Hematopoietic multipotent progenitor cell treated with erythropoietin and hydrocortisone succinate and interleukin-3 and kit ligand, for 8 days (in vitro differentiated cells): ENCODE measurements at regions not wholly inside any gene's neighbourhood (a gene's known extent, or its start where the extent isn't known, plus 50 kb on each side); places are given as distances from the start of the nearest gene placed in this dataset.

Source experiments
- DNase-seq: peaks from one replicate; pipeline ENCODE4 v3.0.0-alpha.2; 2015

DNA sequence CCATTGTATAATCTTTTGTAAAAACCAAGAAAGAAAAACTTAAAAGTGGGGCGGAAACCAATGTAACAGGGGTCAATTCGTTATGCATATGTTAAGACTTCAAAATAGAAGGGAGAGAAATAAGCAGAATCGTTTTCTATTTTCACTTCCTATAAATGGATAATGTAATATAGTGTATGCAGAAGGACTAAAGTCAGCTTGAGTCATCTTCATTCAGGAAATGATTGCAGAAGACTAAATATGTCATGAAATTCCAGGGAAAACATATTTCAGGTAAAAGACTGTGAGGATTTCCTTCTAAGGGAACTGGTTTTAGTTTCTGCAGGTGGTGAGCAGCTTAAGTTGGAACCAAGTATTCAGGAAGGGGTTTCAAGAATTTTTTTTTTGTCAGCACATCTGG is 753.3 kb downstream of the IRX1 start:
- no peak for DNase-seq

DNA sequence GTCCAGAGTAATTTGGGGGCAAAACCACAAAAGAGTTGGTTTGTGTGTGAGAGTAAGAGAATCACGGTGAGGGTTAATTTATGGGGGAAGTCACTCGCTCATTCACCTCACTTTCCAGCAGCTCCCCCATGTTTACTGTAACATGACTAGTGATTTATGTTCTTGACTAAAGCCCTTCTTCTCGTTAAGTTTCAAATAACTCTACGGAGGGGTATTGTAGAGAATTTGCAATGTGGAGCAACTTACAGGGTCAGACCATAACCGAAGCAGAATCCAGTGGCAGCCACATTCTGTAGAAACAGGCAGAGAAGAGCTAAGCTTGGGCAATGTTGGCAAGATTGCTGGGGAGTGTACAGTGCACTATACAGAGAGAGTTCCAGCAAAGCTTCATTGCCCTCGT is 760.6 kb downstream of the IRX1 start:
- no peak for DNase-seq

DNA sequence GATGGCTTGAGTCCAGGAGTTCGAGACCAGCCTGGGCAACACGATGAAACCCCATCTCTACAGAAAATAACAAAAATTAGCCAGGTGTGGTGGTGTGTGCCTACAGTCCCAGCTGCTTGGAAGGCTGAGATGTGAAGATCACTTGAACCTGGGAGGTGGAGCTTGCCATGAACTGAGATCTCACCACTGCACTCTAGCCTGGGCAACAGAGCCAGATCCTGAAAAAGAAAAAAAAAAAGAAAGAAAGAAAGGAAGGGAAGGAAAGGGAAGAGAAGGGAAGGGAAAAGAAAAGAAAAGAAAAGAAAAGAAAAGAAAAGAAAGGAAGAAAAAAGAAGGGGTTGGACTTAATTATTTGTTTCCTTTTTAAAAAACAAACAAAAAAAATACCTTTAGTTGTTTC is 764.2 kb downstream of the IRX1 start:
- no peak for DNase-seq

DNA sequence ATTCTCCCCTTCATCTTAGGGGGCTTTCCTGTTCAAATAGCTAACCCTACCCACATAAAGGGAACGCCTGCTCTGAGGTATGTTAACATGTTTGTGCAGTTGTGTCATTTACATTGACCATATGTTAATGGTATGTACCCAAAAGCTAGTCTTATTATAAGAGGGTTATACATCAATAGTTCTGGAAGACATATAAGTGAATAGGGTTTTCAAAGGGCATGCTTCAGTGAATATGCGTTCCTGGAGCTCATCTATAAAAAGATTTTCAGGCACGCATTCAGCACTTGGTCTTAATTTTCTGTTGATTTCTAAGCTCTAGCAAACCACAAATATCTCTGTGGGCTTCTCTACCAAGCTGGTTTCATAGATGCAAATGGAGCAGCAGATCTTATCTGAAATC is 766.1 kb downstream of the IRX1 start:
- no peak for DNase-seq

DNA sequence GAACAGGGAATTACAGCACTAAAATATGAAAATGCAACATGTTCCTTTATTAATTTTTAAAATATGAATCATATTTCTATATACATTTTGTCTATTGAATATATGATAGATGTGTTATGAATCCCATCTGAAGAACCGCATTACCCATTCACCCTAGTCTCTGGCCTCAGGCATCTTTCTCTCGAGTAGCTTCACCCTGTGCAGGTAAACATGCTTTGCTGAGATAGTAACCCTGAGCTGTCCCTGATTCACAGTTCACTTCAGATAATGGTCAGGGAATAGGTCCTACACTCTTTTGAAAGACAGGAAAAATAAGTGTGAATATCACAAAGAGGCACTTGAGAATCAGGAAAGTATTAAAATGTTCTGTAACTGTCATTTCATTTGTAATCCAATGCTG is 766.8 kb downstream of the IRX1 start:
- DNase-seq, result no peak

DNA sequence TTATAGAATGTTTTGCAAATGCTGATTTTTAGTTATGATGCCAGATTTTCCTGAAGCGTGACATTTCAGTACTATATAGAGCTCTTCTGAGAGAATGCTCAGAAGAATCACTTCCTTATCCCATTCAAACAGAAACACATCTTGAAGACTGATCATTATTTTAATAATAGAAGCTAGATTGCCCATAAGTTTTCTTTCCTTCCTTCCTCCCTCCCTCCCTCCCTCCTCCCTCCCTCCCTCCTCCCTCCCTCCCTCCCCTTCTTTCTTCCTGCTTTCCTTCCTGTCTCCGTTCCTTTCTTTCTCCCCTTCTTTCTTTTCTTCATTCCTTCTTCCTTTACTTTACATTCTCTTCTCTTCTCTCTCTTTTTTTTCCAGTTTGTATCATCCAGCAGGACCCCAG is 767.4 kb downstream of the IRX1 start:
- no peak for DNase-seq

DNA sequence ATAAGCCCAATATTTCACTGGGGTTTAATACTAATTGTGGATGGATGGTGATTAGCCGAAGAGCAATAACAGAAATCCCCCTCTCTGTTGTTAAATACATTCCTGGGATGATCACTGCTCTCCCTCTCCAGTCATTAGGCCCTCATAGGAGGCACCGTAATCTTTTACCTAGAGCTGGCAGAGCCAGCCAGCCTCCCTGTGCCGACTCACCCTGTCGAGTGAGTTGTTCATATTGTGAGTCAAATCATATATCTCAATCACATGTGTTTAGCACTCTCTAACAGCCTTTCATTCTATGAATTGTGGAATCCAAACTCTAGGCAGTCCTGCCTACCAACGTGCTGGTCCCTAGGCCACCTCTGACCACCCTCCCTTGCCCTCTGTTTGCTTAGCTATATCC is 771.0 kb downstream of the IRX1 start:
- no peak for DNase-seq

DNA sequence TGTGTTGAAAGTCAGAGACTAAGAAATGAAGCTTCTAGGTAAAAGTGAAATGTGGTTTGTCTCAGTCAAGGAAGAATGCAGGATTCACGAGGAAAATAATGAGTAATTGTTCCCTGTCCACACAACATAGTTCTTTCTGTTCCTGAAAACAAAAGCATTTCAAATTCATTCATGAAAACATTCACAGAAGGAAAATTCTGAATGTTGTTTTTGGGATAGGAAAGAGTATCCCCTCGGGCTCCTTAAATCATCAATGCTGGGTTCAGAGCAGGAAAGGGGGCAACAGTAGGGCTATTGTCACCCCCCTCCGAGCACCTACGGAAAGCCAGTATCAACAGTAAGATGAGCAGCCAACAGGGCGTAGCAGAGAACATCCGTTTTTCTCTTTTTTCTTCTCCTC is 769.9 kb upstream of the ADAMTS16 start:
- no peak for DNase-seq

DNA sequence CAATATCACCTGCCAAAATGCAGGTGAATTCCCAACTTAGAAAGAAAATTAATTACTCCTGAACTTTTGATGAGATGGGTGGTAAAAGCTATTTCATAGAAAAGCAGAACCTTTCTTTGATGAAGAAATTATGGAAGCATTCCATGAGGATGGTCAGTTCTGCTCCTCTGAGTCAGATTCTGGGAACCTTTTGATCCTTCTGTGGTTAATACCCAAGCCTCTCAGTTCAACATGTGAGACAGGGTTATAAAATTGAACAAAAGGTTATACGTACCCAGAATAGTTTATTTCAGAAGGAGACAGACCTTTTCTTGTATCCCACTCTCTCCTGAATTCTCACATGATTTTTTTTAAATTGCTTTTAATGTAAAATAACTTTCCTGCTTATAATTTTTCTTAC is 767.6 kb upstream of the ADAMTS16 start:
- DNase-seq, result no peak

DNA sequence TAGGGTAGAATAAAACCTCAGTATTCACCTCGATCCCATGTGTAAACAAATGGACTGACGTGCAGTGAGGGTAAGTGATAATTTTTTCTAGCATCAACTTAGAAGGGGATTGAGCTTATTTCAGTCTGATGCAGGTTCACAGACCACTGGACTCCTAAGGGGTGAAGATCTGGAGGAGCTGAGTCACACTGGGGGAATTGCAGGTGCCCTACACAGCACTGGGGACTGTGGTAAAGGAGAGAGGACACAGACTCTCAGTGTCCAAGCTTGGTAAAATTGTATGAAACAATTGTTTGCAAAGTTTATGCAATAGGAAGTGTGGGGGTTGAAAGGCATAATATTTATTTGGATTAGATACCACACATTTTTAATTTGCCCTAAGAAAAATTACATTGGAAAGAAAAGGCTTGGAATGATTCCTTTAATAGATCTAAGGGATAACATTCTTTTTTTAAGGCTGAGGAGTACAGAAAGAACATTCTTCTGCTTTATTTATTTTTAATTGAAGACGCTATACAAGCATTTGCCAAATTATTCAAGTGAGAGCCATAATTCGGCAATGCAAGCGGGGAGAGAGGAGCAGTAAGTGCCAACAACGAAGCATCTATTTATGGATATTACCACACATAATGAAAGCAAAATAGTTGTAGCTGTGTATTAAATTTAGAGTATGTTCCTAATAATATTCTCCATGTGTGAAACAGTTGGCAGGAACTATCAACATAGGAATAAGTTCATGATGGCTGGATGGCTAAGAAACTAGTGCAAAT is 766.9 kb upstream of the ADAMTS16 start:
- no peak for DNase-seq

DNA sequence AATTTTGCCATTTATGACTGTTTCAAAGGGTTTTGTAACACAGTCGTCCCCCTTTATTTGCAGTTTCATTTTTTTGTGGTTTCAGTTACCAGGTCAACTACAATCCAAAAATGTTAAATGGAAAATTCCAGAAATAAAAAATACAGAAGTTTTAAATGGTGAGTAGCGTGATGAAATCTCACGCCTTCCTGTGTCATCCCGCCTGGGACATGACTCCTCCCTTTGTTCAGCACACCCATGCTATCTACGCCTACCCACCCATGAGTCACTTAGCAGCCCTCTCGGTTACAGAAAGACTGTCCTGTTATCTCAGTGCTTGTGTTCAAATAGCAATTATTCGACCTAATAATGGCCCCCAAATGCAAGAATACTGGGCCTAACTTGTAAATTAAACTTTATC is 765.3 kb upstream of the ADAMTS16 start:
- no peak for DNase-seq

DNA sequence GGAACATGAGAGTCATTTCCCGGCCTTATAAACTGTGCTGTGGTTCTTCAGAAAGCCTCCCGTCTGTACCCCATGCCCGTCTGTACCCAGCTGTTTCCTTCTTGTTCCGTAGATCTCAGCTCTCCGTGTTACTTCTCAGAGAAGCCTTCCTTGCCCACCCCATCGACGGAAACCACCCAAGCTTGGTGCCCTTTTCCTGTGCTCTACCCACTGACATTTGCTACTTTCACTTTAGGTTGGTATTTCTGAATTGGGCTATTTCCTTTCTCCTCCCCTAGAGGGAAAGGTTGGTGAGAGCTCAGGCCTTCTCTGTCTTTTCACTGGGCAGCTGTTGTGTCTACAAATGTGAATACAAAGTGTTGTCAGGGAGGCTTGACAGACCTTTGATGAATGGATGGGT is 764.5 kb upstream of the ADAMTS16 start:
- DNase-seq, result no peak

DNA sequence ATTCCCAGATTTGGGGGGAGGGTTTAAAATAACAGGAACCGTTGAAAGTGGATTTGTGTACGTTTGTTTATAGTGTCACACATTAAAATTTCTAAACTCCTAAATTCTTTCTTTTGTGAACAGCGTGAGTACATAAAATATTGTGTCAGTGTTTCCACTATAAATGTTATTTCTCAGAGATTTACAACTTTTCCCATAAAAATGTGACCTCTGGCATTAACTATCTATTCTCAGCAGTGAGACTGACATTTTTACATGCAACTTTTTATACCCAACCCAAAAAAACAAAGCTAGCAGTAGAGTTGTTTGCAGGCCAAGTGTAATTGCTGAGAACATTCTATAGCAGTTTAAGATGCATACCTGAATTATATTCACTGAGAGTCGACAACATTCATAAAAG is 757.0 kb upstream of the ADAMTS16 start:
- DNase-seq, result no peak

DNA sequence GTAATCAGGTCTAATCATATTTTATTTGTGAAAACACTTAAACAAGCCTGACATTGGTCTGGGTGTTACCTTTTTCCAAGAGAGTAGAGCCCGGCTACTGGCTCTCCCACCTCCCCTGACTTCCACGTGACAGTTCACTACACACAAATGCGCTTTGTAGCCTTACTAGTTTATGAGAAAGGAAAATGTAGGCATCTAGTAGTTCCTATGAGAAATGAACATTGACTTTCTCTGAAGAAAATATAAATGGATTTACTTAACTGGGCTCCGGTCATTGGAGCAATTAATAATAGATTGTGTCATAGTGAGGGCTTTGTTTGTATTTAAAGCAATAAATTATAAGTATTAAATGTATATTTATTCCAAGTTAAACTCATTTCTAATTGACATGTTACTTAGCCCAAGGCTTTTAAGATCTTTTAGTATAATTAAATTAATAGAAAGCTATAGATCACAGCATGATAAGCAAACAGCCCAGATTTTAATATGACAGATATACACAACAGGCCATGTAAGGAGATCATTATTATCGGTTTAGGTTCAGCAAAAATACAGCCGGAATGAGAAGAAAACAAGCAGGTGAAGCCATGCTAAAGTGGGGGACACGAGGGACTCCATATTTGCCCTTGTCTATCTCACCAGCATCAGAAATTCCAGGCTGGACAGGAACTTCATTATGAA is 756.5 kb upstream of the ADAMTS16 start:
- no peak for DNase-seq

DNA sequence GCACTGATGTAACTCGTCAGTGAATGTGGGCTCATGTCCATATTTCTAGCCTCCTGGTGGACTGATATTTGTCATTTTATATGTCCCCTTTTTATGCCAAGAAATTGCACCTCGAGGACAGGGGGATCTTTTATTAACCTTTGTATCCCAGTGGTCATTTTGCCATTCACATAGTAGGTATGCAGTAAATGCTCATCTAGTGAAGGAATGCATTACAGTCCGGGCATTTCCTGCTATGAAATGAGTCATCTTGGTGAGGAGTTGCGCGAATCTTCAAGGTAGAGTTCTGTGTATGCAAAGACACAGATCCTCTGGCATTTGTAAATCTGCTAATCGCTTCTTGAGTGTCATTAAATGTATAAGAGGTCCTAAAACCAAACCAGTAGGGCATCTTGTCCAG is 755.5 kb upstream of the ADAMTS16 start:
- DNase-seq, result no peak

DNA sequence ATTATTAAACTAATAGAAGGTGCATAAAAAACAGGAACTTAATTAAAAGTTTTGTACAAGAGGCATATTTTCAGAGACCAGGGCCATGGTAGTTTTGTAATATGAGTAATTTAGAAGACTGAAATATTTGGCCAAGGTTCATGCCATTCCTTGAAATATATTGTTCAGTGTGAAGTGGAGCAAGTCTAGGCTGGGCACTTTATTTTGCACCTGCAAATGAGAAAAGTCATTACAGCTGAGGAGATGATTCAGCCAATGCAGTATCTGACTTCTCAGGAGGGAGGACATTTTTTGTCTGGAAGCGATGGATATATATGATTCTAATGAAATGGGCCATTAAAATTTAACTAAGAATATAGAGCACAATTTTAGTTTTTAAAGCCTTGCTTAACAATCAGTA is 754.0 kb upstream of the ADAMTS16 start:
- no peak for DNase-seq

DNA sequence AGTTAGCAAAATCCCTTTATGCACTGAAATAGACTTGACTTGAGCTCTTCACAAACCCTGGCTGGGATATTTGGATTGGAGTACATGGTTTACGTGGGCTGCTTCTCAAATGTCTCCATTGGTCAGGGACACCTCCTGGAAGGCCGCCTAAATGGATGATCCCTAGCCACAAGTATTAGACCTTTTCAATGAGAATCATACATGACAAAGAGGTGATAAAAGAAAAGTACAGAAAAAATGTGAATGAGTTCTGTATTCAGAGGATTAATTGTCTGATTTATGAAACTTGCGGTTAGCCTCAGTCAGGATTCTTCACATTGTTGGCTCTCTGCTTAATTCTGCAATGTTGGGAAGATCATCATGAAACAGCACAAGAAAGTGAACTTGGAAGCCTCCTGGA is 752.8 kb upstream of the ADAMTS16 start:
- DNase-seq, result no peak

DNA sequence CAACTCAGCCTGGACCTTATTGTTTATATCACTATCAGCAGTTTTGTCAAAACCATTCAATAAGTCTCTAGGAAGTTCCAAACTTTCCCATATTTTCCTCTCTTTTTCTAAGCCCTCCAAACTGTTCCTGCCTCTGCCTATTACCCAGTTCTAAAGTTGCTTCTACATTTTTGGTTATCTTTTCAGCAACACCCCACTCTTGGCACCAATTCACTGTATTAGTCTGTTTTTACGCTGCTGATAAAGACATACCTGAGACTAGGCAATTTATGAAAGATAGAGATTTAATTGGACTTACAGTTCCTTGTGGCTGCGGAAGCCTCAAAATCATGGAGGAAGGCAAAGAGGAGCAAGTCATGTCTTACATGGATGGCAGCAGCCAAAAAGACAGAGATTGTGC is 744.4 kb upstream of the ADAMTS16 start:
- no peak for DNase-seq

DNA sequence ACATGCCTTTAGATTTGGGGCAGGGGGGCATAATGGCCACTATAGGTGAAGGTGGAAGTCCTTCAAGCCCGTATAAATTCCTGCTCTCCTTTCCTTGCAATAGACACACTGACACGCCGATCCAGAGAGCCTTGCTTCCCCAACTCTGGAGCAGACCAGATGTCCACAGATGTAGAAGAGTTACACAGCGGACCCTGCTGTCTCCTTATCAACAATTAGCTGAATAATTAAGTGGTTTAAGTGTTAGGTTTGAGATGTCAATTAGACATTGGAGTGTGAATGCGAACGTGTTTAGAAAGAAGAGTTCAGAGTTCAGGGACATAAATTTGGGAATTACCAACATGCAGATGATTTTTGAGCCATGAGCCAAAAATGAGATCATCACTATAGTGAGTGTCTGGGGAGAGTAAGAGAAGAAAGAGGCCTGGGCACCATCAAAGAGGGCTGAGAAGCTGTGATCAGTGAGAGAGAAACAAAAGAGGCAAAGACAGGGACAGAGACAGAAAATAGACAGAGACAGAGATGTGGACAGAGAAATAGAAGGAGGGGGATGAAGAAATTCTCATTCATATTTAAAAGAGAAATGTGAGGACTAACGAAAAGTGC is 734.4 kb upstream of the ADAMTS16 start:
- no peak for DNase-seq

DNA sequence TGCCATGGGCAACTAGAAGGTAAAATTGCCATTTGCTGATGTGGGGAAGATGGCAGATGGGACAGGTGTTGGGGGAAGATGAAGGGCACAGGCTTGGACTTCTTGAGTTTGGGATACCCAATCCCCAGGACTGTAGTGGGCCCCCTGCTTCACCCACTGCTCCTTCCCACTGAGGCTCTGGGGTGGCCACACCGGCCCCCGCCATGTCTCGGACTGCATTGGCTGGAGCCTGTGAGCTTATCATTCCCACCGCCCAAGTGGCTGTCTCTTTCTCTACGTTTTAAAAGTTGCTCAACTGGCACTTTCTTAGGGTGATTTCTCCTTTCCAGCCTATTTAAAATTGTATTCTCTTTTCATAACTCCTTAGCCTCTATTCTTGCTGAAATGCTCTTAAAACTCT is 730.0 kb upstream of the ADAMTS16 start:
- no peak for DNase-seq

DNA sequence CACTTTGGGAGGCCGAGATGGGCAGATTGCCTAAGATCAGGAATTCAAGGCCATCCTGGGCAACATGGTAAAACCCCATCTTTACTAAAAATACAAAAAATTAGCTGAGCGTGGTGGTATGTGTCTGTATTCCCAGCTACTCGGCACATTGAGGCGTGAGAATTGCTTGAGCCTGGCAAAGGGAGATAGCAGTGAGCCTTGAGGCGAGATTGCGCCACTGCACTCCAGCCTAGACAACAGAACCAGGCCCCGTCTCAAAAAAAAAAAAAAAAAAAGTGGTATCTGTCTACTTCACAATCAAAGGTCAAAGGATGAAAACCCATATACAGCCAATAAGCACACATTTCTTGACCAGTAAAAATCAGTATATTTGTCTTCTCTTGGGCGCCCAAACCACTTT is 728.5 kb upstream of the ADAMTS16 start:
- DNase-seq, result no peak

DNA sequence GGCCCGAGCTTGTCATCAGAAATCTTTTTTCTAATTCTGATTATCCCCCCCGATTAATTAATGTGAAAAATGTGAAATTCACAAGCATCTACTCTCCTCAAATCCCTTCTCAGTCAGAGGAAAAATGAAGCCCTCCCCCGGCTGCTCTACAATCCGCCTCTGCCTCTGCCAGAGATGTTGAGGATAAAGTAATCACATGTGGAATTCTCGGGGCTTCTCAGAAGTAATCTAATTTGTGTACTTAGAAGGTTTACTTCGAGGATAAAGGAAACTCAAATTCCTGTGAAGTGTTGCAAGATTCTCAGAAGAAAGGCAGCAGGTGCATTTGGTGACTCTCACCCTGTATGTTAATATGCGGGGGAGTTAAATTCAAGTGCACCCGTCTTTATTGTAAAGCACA is 726.1 kb upstream of the ADAMTS16 start:
- DNase-seq, result no peak

DNA sequence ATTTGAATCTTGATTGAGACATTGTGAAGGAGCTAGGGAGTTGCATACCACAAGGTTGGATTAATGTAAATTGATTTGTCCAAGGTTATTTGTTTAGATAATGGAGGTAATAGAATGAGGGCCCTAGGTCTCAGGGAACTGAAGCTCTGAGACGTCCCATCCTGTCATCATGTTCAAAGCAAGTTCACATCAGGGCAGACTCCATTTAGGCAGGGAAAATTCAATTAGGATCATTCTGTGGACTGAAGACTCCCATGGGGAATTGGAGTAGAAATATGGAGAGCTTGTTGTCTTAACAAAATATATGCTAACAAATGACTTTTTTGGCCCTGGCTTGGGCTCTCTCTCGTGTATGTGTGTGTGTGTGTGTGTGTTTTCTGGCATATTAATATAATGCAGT is 722.0 kb upstream of the ADAMTS16 start:
- no peak for DNase-seq

DNA sequence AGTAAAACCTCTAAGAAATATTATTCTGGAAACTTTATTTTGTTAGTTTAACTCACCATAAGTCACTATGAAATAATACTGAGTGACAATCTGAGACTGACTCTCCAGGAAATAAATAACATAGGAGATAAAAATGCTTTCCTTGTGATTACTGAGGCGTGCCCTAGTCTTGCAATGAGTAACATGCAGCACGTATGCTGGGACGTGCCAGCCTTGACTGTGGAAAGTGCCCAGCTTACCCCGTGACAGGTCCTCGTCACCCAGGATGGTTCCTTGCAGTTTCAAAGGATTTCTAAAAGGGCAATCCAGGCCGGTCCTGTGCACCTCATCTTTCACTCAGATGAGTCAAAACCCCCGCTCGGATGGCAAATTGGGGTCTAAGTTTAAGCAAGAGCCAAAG is 720.8 kb upstream of the ADAMTS16 start:
- DNase-seq, result no peak

DNA sequence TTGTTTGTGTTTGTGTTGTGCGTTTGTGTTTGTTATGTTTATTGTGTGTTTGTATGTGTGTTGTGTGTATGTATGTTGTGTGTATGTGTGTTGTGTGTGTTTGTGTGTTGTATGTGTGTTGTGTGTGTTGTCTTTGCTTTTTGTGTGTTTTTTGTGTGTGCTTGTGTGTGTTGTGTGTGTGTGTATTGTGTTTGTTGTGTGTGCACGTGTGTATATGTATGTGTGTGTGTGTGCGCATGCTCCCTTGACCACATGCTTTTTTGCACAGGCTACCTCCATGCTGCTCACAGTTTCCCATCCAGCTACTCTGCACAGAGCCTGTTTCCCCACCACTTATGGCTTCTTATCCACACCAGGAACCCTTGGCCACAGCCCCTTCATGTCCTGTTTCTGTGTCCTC is 720.0 kb upstream of the ADAMTS16 start:
- DNase-seq, result no peak
